Fibroblast of gingiva (primary cell): ENCODE measurements at regions not wholly inside any gene's neighbourhood (a gene's known extent, or its start where the extent isn't known, plus 50 kb on each side); places are given as distances from the start of the nearest gene placed in this dataset.

Experiments
- DNase-seq: peaks from one replicate; pipeline ENCODE4 v3.0.0-alpha.2; 2011; ENCODE audit warnings: low read depth

DNA sequence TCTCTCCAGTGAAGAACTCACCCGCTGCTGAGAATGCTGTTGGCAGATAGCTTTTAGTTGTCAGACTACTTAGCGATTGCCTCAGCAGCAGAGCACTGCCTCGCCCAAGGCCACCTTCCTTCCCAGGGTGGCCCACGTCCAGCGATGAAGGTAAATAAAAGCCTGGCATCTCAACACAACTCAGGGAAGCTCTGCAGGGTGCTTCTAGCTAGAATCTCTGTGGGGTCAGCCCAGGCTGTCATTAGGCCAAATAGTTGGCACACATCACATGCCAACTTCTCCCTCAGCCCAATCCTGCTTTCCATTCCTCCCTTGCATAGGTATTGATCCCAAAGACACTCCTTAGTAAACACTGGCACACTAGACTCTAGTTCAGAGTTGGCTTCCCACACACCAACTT, 368.1 kb upstream of the TMTC1 start:
- no peak for DNase-seq

DNA sequence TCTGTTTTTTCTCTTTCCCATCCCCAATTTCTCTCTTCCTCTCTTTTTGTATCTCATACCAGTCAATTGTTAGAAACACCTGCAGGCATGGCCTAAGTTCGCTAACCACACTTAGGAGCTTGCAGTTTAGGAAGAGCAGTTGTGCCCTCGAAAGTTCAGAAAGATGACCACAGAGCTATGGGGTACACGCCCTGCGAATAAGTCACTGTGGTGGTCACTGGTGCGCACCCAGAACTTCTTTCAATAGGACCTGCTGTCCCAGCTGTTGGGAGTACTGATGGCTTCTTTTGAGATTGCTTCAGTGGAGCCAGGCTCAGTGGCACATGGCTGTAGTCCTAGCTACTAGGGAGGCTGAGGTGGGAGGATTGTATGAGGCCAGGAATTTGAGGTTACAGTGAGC, 362.8 kb upstream of the TMTC1 start:
- no peak for DNase-seq

DNA sequence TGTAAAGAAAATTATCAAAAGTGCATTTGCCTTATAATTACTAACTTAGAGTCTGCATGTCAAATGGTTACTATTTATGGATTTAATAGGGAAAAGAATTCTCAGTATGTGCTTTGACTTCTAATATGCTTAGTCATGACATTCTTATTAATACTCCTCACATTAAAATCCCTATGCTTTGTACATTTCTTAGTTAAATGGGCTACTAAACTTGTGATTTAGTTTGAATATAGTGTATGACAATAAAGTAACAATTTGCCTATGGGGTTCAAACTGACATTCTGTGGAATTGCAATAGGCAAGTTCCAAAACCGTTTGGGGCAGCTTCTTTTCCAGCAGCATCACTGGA, 361.9 kb upstream of the TMTC1 start:
- DNase-seq, result no peak

DNA sequence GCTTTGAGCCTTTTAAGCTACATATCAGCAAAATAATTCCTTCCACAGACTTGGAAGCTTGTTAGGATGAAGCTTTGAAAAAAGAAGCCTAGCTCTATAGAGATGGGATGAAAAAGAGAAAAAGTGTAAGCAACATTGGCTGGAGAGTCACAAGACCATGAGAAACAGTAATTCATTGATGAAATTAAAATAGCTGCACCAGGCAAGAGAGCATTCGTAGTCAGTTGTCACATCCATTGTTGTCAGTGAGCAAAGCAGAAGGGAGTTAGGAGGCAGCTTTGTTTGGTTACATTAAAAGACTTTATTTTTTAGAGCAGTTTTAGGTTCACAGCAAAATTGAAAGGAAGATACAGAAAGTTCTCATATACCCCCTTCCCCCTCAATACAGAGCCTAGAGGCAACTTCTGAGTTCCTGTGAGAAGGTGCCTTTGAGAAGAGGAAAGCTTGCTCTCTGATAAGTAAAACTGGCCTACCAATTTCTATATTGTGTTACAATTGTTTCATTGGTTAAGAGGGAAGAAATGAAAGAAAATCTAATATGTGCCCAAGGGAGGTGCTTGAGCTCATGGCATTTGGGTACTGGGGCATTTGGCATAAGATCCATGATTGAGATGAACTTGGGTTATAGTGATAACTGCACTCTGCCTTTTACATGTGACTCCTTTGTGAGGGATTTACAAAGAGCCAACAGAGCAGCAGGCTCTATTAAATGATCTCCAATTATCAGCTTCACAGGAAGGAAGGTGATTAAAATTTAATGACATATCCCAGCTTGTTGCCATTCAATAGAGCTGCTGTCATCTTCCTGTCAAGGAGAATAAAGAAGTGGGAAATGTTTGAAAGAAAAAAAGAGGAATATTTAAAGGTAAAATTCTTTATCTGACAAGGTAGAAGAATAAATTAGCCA, 361.3 kb upstream of the TMTC1 start:
- no peak for DNase-seq

DNA sequence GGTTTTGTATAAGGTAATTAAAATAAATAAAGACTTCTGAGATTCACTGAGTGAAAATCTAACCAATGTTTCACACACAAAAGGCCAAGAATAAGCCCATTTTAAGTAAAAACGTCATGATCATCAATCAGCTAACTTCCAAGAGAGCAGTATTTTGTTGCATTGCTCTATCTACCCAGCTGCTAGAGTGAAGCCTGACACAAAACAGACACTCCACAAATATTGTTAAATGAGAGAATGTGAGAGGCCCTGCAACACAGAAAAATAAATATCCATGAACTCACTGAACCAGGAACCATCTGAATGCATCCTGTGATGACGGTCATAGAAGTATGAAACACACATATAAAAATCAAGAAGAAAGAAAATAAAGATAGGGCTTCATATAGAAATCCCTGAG, 358.6 kb upstream of the TMTC1 start:
- DNase-seq, result no peak

DNA sequence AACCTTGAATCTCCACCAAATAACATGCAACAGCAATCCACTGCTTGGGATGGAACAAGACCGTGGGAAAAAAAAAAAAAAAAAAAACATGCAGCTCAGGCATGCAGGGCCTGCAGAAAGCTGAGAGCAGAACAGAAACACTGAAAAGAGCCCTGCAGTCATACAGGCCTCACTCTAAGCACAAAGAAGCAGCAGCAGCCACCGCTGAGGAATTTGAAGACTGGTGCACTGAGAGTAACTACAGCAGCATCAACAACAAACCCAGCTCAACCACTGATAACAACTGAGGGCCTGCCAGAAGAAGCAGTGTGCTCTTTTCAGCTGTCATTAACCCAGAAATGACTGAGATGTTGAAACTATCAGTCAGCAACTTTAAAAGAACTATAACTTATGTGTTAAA, 354.7 kb upstream of the TMTC1 start:
- no peak for DNase-seq

DNA sequence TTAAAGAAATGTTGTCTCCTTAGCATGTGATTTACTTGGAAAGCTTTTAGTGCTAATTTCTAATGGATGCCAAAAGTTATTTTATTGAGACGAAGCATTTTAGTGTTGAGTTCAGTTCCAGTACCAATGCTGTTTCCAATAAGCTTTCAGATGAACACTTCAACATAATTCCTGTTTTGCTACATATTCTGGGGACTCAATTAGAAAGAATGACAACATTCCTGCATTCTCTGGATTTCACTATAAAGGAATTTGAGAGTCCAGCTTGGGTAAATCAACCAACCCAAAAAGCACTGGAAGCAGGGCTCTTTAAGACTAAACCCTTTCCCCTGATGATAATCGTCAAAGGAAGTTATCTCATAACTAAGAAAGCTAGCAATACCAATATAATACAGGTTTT, 353.0 kb upstream of the TMTC1 start:
- DNase-seq, result no peak

DNA sequence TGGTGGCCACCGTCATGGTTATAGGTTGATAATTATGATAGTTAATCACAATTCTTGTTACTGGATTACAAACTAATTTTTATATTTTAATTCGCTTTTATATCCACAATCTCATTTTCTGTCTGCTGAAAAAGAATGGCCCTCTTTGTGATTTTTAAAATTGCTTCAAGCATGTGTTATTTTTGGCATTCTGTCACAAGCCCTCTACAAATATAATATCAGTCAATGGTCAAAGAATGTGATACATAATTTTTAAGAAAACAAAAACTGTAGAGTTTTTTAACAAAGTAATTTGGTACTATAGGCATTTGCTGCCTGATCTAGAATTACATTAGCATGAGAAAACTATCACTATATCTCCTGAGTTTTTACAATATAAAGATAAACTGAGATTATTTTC, 352.0 kb upstream of the TMTC1 start:
- DNase-seq, result no peak

DNA sequence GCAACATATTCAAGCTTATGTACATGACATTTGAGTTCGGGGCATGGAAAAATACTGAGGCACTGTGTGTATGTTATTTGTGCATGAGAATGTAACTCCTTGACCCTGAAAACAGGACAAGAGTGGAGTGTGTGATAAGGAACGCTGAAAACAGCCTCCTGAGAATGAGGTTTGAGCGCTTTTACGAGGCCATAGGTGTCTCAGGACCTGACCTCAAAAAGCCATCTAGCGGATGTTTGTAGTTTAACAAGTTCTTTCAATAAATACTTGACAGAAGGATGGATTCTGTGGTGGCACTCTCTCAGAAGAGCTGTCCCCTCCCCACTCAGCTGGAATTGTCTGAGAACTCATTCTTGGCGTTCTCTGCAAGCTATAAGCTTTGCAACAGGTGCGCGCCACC, 350.5 kb upstream of the TMTC1 start:
- DNase-seq, result no peak

DNA sequence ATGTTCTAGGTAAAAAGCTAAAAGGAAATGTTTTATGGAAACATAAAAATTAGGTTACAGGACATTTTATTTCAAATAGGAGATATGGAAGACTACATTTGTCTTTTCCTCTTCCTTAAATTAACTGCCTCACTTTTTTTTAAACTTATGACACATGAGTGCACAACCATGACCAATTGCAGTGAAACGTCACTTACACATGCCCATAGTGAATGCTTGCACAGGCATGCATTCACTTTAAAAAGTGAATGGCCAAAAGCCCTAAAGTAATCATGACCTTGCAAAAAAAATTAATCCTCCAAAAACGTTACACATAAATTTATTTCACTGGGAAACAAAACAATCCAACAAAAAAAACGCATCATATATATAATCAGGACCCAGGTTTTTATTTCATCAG, 343.2 kb upstream of the TMTC1 start:
- no peak for DNase-seq

DNA sequence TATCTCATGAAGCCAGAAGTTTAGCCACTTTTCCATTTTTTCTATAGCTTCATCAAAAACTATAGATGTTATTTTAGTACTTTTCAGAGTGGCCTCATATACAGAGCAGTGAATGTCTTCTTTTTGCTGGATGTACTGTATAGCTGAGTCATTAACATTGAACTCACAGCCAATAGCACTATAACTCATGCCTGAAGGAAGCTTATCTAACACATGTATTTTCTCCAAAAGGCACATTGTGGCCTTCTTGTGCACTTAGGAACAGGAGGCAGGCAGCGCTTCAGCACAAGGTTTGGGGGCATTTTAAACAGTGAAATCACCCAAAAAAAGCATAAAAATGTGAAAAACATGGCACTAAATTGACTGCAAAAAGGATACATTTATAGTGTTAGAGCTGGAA, 336.8 kb upstream of the TMTC1 start:
- DNase-seq, result no peak

DNA sequence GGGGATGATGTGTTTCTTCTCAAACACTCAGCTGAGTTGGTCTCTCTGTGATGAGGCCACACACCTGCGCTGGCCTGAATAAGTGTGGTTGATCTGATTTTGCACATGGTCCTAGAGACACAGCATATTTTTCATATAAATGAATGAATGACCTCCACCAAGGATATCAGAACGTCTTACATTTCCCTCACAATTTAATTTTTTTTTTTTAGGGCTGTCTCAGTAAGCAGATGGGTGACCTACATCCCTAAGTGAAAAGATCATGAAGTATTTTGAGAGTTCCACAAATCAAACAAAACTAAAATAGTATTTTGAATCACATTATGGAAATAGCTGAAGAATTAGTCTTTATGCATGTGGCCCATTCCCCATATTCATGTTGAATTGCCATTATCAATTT, 333.7 kb upstream of the TMTC1 start:
- no peak for DNase-seq

DNA sequence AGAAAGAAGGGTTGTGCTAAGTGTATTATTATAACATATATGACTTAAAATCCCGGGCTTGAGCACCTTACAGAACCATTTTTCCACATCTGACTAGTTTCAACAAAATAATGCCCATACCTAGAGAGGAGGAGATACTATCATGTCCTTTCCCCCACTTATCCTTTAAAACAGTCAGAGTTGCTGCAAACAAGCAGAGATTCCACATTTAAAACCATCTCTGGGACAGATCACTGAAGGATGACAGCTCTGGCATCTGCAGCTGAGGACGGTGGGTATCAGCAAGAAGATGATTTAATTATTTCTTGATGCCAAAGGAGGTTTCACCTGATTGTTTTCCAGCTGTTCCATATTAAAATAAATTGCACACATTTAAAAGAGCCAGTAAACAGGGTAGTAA, 328.0 kb upstream of the TMTC1 start:
- no peak for DNase-seq

DNA sequence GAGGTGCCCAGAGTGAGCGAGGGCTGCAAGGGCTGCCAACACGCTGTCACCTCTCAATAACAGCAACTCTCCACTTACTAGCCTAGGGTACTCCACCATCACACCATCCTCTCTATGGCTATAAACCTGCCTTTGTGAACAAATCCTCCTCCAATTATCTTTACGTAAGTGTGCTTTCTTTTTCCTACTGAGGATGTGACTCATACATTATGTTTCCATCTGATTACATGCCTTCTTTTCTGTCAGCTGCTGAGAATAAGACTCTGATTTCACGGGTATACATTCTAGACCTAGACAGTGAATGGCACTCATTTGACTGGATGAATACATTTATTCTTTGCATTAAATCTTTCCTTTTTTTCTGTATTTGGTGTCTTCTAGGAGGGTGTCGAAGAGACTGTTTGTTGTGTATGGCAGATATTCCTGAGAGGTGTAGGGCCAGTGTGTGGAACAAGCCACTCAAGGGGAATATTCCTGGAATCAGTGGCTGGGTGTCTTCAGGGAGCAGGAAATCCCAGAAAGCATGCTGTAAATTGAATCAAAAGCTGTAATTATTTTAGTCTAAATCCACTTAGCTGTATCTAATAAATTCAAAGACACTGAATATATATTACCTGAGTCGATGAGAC, 327.3 kb upstream of the TMTC1 start:
- peak; percentile 36 for DNase-seq

DNA sequence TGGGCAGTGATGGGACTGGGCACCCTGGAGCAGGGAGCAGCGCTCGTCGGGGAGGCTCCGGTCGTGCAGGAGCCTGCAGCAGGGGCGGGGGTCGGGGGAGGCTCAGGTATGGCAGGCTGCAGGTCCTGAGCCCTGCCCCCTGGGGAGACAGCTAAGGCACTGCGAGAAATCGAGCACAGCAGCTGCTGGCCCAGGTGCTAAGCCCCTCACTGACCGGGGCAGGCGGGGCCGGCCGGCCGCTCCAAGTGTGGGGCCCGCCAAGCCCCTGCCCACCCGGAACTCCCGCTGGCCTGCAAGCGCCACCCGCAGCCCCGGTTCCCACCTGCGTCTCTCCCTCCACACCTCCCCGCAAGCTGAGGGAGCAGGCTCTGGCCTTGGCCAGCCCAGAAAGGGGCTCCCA, 326.8 kb upstream of the TMTC1 start:
- no peak for DNase-seq

DNA sequence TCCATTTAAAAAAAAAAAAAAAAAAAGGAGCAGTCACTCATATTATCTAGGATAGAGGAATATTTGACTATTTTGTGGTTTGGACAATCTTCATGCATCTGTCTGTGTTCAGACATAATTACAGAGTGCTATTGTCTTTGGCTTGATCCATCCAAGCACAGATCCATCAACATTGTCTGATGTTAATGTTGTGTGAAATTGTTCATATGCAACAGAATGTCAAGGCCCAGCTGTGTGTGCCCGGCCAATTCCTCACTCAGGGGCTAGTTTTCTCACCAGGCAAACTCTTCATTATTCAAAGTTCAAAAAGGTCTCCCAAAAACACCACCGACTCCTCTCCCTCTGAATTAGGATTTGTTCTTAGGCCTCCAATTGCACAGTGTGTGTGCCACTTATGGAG, 324.9 kb upstream of the TMTC1 start:
- no peak for DNase-seq

DNA sequence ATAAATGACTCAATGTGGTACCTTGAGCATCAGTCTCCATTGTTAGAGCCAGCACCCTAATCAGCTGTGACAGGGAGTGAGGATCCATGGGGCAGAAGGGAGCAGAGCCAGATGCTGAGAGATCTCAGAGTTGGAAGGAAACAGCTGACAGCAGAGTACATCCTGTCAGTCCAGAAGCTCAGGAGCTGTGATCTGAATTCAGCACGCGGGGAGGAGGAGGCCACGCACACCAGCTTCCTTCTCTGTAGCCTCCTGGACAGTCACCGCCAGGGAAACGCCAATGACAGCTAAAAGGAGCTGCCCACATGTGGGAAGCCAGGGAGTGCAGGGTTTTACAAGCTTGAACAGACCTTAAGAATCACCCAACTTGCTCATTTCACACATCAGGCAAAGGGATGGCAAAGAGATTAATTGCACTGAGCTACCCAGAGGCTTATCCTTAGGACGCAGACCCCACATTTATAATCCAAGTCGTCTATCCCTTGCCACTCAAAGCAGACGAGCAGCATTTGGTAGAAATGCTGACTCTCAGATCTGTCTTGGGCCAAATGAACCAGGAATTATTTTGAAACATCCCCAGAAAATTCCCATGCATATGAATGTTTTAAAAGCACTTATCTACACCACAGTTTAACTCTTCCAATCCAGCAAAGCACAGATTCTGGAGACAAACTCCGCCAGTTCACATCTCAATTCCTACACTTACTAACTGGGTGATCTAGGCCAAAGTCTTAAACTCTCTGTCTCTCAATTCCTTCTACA, 322.6 kb upstream of the TMTC1 start:
- DNase-seq, result no peak

DNA sequence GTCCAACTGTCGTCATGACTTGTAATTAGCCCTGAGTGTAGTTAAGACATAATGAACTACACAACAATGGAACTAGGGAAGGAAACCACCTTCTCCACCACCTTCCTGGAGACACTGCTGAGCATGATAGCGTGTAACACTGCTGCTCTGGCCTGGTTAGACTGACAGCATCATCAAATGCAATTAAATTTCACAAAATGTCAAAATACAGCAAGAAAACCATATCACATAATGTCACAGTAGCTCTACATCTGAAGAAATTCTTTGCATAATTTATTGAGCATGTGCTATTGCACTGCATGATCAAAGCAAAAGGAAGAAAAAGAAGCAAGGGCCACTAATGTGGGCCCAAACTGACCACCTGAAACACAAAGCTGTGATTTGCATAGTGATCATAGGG, 321.8 kb upstream of the TMTC1 start:
- no peak for DNase-seq

DNA sequence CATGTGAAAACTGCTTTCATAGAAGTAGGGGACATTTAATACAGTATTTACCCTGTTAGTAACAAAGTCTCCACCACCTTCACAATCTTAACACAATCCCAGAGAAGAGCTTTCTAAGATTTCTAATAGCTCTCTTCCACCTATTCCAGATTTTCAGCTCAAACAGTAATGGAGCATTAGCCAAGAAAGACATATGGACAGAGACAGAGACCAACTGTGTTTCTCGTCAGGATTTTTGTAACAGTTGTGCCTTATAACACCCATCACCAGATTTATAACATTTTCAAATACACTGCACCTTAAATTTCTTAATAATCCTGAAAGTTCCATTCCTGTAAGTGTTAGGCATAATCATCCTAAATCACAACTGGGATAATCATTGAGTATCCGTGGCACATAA, 321.2 kb upstream of the TMTC1 start:
- no peak for DNase-seq

DNA sequence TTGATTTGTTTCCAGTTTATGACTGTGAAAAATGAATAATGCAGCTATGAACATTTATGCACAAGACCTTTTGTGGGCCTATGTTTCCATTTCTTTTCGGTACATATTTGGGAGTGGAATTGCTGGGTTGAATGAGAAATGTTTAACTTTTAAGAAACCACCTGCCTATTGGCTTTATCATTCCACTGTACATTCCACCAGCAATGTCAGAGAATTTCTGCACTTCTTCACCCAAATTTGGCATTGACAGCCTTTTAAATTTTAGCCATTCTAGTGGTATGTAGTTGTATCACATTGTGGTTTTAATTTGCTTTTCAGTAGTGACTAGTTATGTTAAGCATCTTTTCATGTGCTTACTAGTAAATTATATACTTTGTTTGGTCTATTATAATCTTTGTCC, 317.0 kb upstream of the TMTC1 start:
- DNase-seq, result no peak

DNA sequence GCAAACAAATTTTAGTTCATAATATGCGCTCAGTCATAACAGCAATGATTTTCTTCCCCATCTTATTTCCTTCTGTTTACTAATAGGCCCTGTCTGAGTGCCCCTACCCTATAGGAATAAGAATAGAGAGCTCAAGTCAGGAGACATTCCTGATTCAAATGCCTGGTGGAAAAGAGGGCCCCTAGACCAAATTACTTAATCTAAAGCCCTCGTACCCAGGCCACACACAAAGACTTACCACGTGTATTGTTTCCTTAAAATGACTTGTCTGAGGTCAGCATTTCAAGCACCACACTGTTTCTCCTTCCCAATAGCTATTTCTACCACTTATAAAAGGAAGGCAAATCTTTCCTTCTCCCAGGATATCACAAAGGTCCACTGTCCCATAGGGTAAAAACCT, 314.9 kb upstream of the TMTC1 start:
- DNase-seq, result no peak

DNA sequence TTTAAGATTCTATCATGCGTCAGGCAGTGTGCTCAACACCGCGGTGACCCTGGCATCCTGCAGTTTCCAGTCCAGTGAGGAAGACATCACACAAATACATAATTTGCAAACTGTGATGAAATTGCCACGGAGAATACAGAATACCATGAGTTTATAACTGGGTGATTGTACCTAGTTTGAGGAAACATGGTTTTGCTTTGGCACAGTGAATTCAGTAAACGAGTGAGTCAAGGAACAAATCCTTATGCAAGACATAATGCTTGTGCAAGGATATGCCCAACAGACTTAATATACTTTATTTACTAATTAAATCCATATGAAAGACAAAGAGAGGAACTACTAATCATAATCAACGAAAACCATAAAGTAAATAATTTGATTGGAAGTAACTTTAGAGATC, 311.8 kb upstream of the TMTC1 start:
- DNase-seq, result peak; percentile 90

DNA sequence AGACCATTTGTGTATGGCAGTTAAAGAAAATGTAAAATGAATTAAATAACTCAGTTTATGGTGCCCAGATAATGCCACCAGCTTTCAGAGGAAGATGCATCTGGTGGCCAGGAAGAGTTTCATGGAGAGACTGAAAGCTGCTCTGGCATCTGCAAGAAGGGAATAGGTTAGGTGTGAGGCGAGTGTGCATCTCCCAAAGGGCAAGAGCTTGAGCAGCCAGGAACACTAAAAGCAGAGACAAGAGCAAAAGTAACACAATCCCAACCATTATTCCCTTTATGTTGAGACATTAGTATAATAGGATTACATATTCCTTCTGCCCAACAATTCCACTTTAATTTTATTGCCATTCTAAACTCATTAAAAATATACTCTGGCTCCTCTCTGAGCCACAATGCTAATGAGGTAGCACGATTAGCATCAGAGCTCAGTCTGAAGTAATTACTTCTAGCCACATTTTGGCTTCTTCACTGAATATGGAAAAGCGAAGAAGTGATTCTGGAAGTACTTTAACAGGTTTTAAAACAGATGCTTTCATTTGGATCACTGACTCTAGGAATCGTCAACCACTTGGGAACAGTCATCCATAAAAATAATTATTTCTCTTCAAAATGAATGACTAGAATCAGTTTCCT, 309.4 kb upstream of the TMTC1 start:
- no peak for DNase-seq
